PC-9 (cell line): ENCODE measurements at regions not wholly inside any gene's neighbourhood (a gene's known extent, or its start where the extent isn't known, plus 50 kb on each side); places are given as distances from the start of the nearest gene placed in this dataset.

Experiments used
- BruUV-seq: library from RNA; stranded (reverse); fragments of 400-500 nt; replicated peaks from 2 replicates; lab custom pipeline; 2021; lab: Mats Ljungman, UMichigan
- CTCF ChIA-PET: fragments of 300-600 bp; sonication (Branson Sonifier 250); formaldehyde crosslinking; loops from one replicate; lab custom pipeline; 2022; ENCODE audit warnings: antibody characterized with exemption; lab: Charles Lee
- POLR2A ChIA-PET: fragments of 300-600 bp; sonication (Branson Sonifier 250); formaldehyde crosslinking; loops from one replicate; lab custom pipeline; 2022; ENCODE audit warnings: antibody characterized with exemption; ENCODE audit not compliant: unreplicated experiment; lab: Charles Lee
- DNase-seq, 2 experiments: peaks; one replicate each; pipeline versions ENCODE4 v3.0.0 to v3.0.0-alpha.2; 2015 to 2022; ENCODE audit warnings: mixed read lengths in 1 of 2
- H2AFZ ChIP-seq: fragments of 200-600 bp; sonication (generic); 2 replicates; pipeline ENCODE4 v1.8.1; 2017; ENCODE audit warnings: antibody characterized with exemption
- H3F3A ChIP-seq: fragments of 200-600 bp; sonication (generic); 2 replicates; pipeline ENCODE4 v1.8.1; 2017; ENCODE audit warnings: antibody characterized with exemption, mild to moderate bottlenecking, low read depth; ENCODE audit not compliant: insufficient read depth
- H3K27ac ChIP-seq: fragments of 200-600 bp; sonication (generic); 2 replicates; pipeline ENCODE4 v1.6.1; 2016; ENCODE audit warnings: mixed run types
- H3K27me3 ChIP-seq: fragments of 200-600 bp; sonication (generic); 2 replicates; pipeline ENCODE4 v1.6.1; 2016; ENCODE audit warnings: low read depth, mixed run types; ENCODE audit not compliant: insufficient read depth
- H3K36me3 ChIP-seq: fragments of 200-600 bp; sonication (generic); 2 replicates; pipeline ENCODE4 v1.6.1; 2016; ENCODE audit warnings: low read depth, mixed run types
- H3K4me1 ChIP-seq: fragments of 200-600 bp; sonication (generic); replicated peaks from 2 replicates; pipeline ENCODE4 v1.6.1; 2016; ENCODE audit warnings: mixed run types; ENCODE audit not compliant: insufficient read depth
- H3K4me2 ChIP-seq: fragments of 200-600 bp; sonication (generic); 2 replicates; pipeline ENCODE4 v1.6.1; 2017; ENCODE audit warnings: mixed run types
- H3K4me3 ChIP-seq: fragments of 200-600 bp; sonication (generic); 2 replicates; pipeline ENCODE4 v1.6.1; 2016; ENCODE audit warnings: mixed run types
- H3K79me2 ChIP-seq: fragments of 200-600 bp; sonication (generic); 2 replicates; pipeline ENCODE4 v1.6.1; 2017; ENCODE audit warnings: low read depth, mixed run types
- H3K9me2 ChIP-seq: fragments of 200-600 bp; sonication (generic); 2 replicates; pipeline ENCODE4 v1.8.1; 2017; ENCODE audit warnings: mild to moderate bottlenecking; ENCODE audit not compliant: insufficient read depth
- H3K9me3 ChIP-seq: fragments of 200-600 bp; sonication (generic); 2 replicates; pipeline ENCODE4 v1.8.1; 2016; ENCODE audit warnings: low read depth; ENCODE audit not compliant: insufficient read depth
- H4K20me1 ChIP-seq: fragments of 200-600 bp; sonication (generic); 2 replicates; pipeline ENCODE4 v1.8.1; 2017; ENCODE audit not compliant: insufficient read depth
- CTCF ChIP-seq: fragments of 200-600 bp; sonication (generic); conservative IDR thresholded peaks from 2 replicates; pipeline ENCODE4 v1.6.1; 2017; ENCODE audit warnings: mixed run types, antibody characterized with exemption, mild to moderate bottlenecking, moderate library complexity
- EZH2 ChIP-seq: fragments of 200-600 bp; sonication (generic); IDR thresholded peaks from 2 replicates; pipeline ENCODE4 v1.8.0; 2017; ENCODE audit warnings: antibody characterized with exemption, low read depth
- intact Hi-C: fragments of 100-400 bp; cut with micrococcal nuclease; formaldehyde crosslinking; loops from one replicate; pipeline ENCODE4 v1.10.0; 2022; ENCODE audit not compliant: unreplicated experiment

DNA sequence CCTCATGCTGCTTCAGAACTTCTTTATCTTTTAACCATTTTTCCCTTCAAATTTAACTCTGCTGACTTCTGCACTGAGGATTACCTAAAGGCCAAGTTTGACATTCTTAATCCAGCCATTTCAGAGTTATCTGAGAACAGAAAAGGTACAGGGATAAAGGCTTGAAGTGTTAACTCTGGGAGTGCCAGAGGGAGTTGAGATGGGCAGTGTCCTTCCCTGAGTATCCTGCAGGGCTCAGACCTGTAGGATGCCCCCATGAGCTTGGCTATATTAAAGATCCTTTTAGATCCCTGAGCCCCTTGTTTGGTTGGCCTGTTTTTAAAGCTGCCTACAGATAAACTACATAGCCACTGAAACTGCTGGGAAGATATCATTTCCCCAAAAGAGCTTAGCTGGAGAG is 268.4 kb upstream of the KIRREL3 start:
- H3K9me2 ChIP-seq, result no peaks in the 10 kb centered on the region
- no peaks in the 10 kb centered on the region for H3K4me1 ChIP-seq
- no peak overlapping the region for H3K4me2 ChIP-seq
- ChIA-PET CTCF (no interaction called here), POLR2A (no interaction called here)
- H3K79me2 ChIP-seq, result no peaks in the 10 kb centered on the region
- H3K27me3 ChIP-seq, result no peaks in the 10 kb centered on the region
- intact Hi-C loops, result no loop called here
- TF ChIP-seq CTCF (no peak), EZH2 (no peak)
- no peaks in the 10 kb centered on the region for H3K36me3 ChIP-seq
- H2AFZ ChIP-seq, result no peak overlapping the region
- no peaks in the 10 kb centered on the region for H3K9me3 ChIP-seq
- H3K27ac ChIP-seq, result no peak overlapping the region
- H3F3A ChIP-seq, result no peaks in the 10 kb centered on the region
- BruUV-seq, result no TSS peak
- DNase-seq, result no peak
- no peaks in the 10 kb centered on the region for H4K20me1 ChIP-seq
- H3K4me3 ChIP-seq, result no peak overlapping the region

DNA sequence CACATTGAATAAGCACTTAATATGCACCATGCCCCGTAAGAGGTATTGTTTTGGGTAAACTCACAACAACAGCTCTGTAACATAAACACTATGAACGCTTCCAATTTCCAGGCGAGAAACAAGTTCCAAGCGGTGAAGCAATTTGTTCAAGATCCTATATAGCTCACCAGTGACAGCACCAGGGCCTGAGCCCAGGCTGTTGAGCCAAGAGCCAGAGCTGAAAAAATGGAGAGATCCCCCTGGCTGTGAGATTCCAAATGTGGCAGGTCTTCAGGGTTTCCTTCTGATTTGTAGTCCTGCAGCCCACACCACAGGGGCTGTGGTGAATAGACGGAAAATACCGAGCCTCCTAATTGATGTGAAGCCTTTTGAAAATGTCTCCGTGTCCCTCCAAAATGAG is 268.0 kb upstream of the KIRREL3 start:
- H3K4me1 ChIP-seq, result no peaks in the 10 kb centered on the region
- H2AFZ ChIP-seq, result no peak overlapping the region
- no peaks in the 10 kb centered on the region for H3K36me3 ChIP-seq
- H3K27me3 ChIP-seq, result no peaks in the 10 kb centered on the region
- no peak overlapping the region for H3K4me2 ChIP-seq
- no TSS peak for BruUV-seq
- H3K9me3 ChIP-seq, result no peaks in the 10 kb centered on the region
- CTCF ChIA-PET, result no interaction called here
- H3K79me2 ChIP-seq, result no peaks in the 10 kb centered on the region
- POLR2A ChIA-PET, result no interaction called here
- intact Hi-C loops, result no loop called here
- no peaks in the 10 kb centered on the region for H3K9me2 ChIP-seq
- TF ChIP-seq EZH2, result no peak
- no peak for TF ChIP-seq CTCF
- H3F3A ChIP-seq, result no peaks in the 10 kb centered on the region
- H4K20me1 ChIP-seq, result no peaks in the 10 kb centered on the region
- DNase-seq, result no peak
- H3K4me3 ChIP-seq, result no peak overlapping the region
- H3K27ac ChIP-seq, result no peak overlapping the region

- H3K4me2 ChIP-seq, result no peak overlapping the region
- no peaks in the 10 kb centered on the region for H3F3A ChIP-seq
- POLR2A ChIA-PET, result no interaction called here
- H3K27ac ChIP-seq, result no peak overlapping the region
- H2AFZ ChIP-seq, result no peak overlapping the region
- H3K27me3 ChIP-seq, result no peaks in the 10 kb centered on the region
- intact Hi-C loops, result no loop called here
- no peak overlapping the region for H3K4me3 ChIP-seq
- no peaks in the 10 kb centered on the region for H3K9me3 ChIP-seq
- H3K4me1 ChIP-seq, result no peaks in the 10 kb centered on the region
- DNase-seq, result no peak
- CTCF ChIA-PET, result no interaction called here
- no peaks in the 10 kb centered on the region for H3K9me2 ChIP-seq
- TF ChIP-seq CTCF (no peak), EZH2 (no peak)
- no peaks in the 10 kb centered on the region for H3K79me2 ChIP-seq
- BruUV-seq, result no TSS peak
- no peaks in the 10 kb centered on the region for H3K36me3 ChIP-seq
- H4K20me1 ChIP-seq, result no peaks in the 10 kb centered on the region
These were observed 258.5 kb upstream of the KIRREL3 start for GRCh38 chr11:127259102-127259501.
